ENCODE measurements at regions not wholly inside any gene's neighbourhood (a gene's known extent, or its start where the extent isn't known, plus 50 kb on each side); places are given as distances from the start of the nearest gene placed in this dataset.

- intact Hi-C loops (cut with micrococcal nuclease), result no loop called here
Observed at GRCh38 chr3:56899078-56899477, 97.3 kb upstream of the ARHGEF3 start.

GRCh38 chr3:56896357-56896756 lies 94.6 kb upstream of the ARHGEF3 start:
- POLR2A ChIA-PET, result no interaction called here
- no TSS peak for BruUV-seq (replicated peaks)

More at GRCh38 chr3:56899078-56899477, 97.3 kb upstream of the ARHGEF3 start:
- Mint-ChIP-seq H3K9me3 (ENCODE audit: unreplicated experiment) (no peaks in the 10 kb centered on the region), H3K36me3 (ENCODE audit: insufficient read depth, unreplicated experiment) (no peaks in the 10 kb centered on the region), H3K4me1 (ENCODE audit: insufficient read depth, unreplicated experiment) (no peaks in the 10 kb centered on the region), H3K4me3 (ENCODE audit: unreplicated experiment) (no peak overlapping the region), H3K27ac (ENCODE audit: low read depth, unreplicated experiment) (no peak overlapping the region), H3K27me3 (ENCODE audit: insufficient read depth, unreplicated experiment) (no peaks in the 10 kb centered on the region)
- ChIA-PET POLR2A (no interaction called here), CTCF (no interaction called here)
- no peak for TF ChIP-seq CTCF (IDR thresholded peaks at IDR 0.05; ENCODE audit: unreplicated experiment)
- BruUV-seq (replicated peaks), result no TSS peak
- no peak for DNase-seq (ENCODE audit: unreplicated experiment)

GRCh38 chr3:56894881-56895431 lies 93.2 kb upstream of the ARHGEF3 start:
- intact Hi-C loops (cut with micrococcal nuclease), result no loop called here
- no peak overlapping the region for H3K4me3 Mint-ChIP-seq (ENCODE audit: unreplicated experiment)
- H3K9me3 Mint-ChIP-seq (ENCODE audit: unreplicated experiment), result no peaks in the 10 kb centered on the region
- H3K36me3 Mint-ChIP-seq (ENCODE audit: insufficient read depth, unreplicated experiment), result no peaks in the 10 kb centered on the region
- no TSS peak for BruUV-seq (replicated peaks)
- H3K4me1 Mint-ChIP-seq (ENCODE audit: insufficient read depth, unreplicated experiment), result no peaks in the 10 kb centered on the region
- ChIA-PET CTCF (no interaction called here), POLR2A (no interaction called here)
- no peaks in the 10 kb centered on the region for H3K27me3 Mint-ChIP-seq (ENCODE audit: insufficient read depth, unreplicated experiment)
- no peak overlapping the region for H3K27ac Mint-ChIP-seq (ENCODE audit: low read depth, unreplicated experiment)
- TF ChIP-seq CTCF (IDR thresholded peaks at IDR 0.05; ENCODE audit: unreplicated experiment), result no peak
- DNase-seq (ENCODE audit: unreplicated experiment), result no peak

More at GRCh38 chr3:56896357-56896756, 94.6 kb upstream of the ARHGEF3 start:
- no peak for DNase-seq (ENCODE audit: unreplicated experiment)
- CTCF ChIA-PET, result no interaction called here
- Mint-ChIP-seq H3K4me1 (ENCODE audit: insufficient read depth, unreplicated experiment) (no peaks in the 10 kb centered on the region), H3K9me3 (ENCODE audit: unreplicated experiment) (no peaks in the 10 kb centered on the region), H3K4me3 (ENCODE audit: unreplicated experiment) (no peak overlapping the region), H3K27me3 (ENCODE audit: insufficient read depth, unreplicated experiment) (no peaks in the 10 kb centered on the region), H3K27ac (ENCODE audit: low read depth, unreplicated experiment) (no peak overlapping the region), H3K36me3 (ENCODE audit: insufficient read depth, unreplicated experiment) (no peaks in the 10 kb centered on the region)
- intact Hi-C loops (cut with micrococcal nuclease), result no loop called here
- no peak for TF ChIP-seq CTCF (IDR thresholded peaks at IDR 0.05; ENCODE audit: unreplicated experiment)

- H3K4me3 Mint-ChIP-seq (ENCODE audit: unreplicated experiment), result no peak overlapping the region
- H3K4me1 Mint-ChIP-seq (ENCODE audit: insufficient read depth, unreplicated experiment), result no peaks in the 10 kb centered on the region
- H3K27ac Mint-ChIP-seq (ENCODE audit: low read depth, unreplicated experiment), result no peak overlapping the region
- POLR2A ChIA-PET, result no interaction called here
- no peaks in the 10 kb centered on the region for H3K27me3 Mint-ChIP-seq (ENCODE audit: insufficient read depth, unreplicated experiment)
- no TSS peak for BruUV-seq (replicated peaks)
- no peaks in the 10 kb centered on the region for H3K36me3 Mint-ChIP-seq (ENCODE audit: insufficient read depth, unreplicated experiment)
- CTCF ChIA-PET, result interaction anchor here (1.1 to 1.2 kb wide), 2 partner anchors 10 to 12 kb away, joined by 3 to 7 read pairs; no protein-coding TSS in a partner anchor
- DNase-seq (ENCODE audit: unreplicated experiment), result no peak
- no peak for TF ChIP-seq CTCF (IDR thresholded peaks at IDR 0.05; ENCODE audit: unreplicated experiment)
- H3K9me3 Mint-ChIP-seq (ENCODE audit: unreplicated experiment), result no peaks in the 10 kb centered on the region
- intact Hi-C loops (cut with micrococcal nuclease), result no loop called here
Observed at GRCh38 chr3:56890448-56891091, 88.8 kb upstream of the ARHGEF3 start.
